HL-60/S4 (cell line): ENCODE measurements at regions not wholly inside any gene's neighbourhood (a gene's known extent, or its start where the extent isn't known, plus 50 kb on each side); places are given as distances from the start of the nearest gene placed in this dataset.

Experiments
- in situ Hi-C: fragments of 300-500 bp; cut with MboI; formaldehyde crosslinking; loops from 2 replicates; pipeline ENCODE4 v1.14.3; 2022; ENCODE audit warnings: low sequenced_read_pairs

DNA sequence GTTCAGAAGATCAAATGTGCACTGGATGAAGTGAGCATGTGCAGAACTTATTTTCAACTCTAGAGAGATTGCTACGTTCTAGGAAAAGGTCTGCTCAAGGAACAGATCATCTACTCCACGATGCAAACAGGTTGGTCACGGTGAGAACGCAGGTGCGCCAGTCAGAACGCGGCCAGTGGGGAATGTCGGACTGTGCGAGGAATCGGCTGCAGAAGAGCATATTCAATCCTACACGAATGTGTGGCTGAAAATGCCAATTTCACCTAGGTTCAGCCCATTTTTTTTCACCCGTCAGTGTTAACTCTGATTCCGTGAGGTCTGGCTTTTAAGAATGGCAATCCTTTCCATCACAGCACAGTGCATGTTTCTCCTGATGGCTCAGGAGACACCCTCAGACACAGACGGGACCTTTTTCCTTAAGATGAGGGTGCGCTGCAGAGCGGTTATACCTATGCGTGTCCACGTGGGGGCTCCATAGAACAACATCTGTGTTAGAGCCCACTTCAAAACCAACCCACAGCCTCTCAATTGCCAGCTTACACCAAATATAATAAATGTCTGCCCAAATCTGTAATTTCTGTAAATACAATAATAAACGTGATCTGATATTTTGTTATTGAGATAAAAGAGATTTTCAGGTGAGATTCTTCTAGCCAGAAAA, 250.4 kb downstream of the FOXA2 start:
- in situ Hi-C loops = loop anchor here (10.0 kb wide), 2 partner anchors 351 to 1011 kb away; no protein-coding TSS in a partner anchor

- in situ Hi-C loops = no loop called here
Observed at GRCh38 chr20:22324505-22324904, 259.9 kb downstream of the FOXA2 start.

DNA sequence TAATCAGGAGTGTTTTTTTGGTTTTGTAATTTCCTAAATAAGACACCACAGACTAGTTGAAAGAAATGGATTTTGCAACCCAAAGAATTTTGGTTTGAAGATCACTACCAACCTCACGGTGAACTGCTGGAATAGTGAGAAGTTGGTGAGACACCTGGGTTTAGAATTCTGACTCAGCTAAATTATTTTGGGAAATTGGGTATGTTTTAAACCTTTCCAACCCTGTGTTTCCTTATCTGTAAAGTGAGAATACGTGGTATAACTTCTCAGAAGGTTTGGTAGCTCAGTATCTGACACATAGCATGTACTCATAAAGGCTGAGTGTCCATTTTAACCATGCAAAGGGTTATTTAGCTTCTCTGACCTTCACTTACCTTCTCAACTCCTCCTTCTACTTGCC, 261.9 kb downstream of the FOXA2 start:
- in situ Hi-C loops = no loop called here

- in situ Hi-C loops = no loop called here
Observed at GRCh38 chr20:22321191-22321590, 263.2 kb downstream of the FOXA2 start.

DNA sequence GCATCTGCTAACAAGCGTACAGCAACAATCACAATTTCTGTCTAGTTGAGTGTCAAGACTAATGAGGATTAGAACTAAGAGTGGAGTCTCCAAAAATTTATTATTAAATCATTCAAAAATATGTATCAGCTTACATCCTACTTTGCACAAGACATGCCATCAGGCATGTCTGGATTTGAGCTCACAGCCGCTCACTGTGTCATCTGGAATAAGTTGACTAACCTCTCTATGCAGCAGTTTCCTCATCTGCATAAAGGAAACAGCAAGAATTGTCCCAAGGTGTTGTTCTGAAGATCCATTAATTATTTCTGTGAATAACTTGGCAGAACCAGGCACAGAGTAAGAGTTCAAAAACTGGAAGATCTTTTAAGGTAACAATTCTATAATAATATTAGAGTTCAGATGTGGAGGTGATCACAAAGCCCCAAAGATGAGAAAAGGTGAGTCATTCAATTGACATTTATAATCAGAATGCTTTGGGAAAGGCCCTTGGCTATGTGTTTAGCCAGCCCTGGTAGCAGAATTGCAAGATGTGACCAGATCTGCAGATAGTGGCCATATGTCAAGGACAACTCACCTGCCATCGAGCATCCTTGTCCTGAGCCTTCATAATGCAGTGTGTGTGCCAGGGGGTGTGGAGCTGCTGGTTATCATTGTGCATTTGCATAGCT, 264.0 kb downstream of the FOXA2 start:
- in situ Hi-C loops = no loop called here

DNA sequence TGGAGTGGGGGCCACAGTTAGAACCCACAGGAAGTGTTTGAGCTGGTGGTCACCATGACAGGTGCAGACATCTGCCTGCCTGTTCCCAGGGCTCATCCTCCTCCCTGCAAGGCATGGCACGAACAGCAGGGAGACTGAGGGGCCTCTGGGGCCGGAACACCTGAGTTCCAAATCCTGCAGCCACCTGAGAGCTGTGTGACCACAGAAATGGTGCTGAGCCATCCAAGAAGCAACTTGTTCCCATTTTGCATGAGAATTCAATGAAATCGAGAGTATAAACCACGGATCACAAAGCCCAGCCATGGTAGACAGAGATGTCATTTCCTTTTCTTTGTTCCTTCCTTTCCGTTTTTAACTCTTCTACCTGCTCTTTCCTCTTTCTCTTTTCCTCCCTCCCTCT, 268.6 kb downstream of the FOXA2 start:
- in situ Hi-C loops = no loop called here

GRCh38 chr20:22315073-22315472, 269.3 kb downstream of the FOXA2 start:
- in situ Hi-C loops = no loop called here

DNA sequence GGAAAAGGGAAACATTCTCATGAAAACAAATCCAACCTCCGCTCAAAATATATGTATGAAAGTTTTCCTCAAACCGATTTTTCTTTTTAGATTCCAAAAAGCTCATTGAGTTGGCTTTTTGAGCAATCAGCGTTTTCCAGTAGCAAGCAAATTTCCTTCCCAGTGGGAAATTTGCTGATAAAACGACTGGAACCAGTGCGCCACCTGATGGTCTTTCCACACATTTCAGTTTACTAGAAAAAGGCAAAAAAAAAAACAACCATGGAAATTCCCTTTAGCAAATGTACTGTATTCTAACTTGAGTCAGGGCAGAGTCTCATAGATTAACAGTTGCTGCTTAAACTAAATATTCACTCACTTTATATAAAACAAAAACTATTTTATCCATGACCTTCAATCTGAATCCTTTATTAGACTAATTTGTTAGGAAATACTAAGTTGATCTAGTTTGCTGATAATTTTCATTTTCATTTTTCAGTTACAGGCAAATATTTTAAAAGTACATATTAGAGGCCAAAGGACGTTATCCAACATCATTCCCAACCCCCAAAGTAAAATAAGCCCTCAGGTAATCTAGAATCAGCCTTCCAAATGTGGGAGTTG, 271.5 kb downstream of the FOXA2 start:
- in situ Hi-C loops = no loop called here

DNA sequence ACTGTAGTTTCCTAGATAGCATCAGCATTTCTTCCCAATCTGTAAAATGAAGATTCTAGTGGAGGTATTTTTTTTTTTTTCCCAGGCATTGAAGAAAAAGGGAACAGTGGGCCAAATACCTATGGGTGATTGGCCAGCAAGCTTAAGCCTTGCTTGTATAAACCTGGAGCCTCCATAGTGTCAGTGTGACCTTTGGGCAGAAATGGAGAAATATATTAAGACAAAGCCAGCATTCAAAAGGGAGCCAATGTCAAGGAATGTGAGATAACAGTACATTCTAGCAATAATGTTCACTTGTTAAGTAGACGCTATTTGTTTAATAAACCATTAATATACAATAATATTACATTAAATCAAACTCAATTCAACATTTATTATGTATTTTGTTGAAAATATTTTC, 275.4 kb downstream of the FOXA2 start:
- in situ Hi-C loops = no loop called here

GRCh38 chr20:22307409-22307808, 277.0 kb downstream of the FOXA2 start:
- in situ Hi-C loops = no loop called here

DNA sequence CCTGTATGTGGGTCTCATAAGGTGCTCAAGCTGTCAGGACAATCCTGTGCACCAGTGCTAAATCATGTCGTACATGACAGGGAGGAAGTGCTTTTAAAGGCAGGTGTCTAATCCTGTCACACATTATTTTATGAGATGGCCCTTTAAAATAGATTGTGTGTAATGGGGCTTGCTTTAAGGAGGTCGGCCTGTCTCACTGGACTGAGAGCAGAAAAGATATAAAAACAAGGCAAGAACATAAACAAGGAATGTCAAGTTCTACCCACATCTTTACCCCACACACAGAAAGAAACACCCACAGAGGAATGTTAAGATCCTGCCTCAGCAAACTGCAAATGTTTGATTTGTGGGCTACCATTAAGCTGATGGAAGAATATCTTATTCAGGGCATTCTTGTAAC, 279.0 kb downstream of the FOXA2 start:
- in situ Hi-C loops = no loop called here

DNA sequence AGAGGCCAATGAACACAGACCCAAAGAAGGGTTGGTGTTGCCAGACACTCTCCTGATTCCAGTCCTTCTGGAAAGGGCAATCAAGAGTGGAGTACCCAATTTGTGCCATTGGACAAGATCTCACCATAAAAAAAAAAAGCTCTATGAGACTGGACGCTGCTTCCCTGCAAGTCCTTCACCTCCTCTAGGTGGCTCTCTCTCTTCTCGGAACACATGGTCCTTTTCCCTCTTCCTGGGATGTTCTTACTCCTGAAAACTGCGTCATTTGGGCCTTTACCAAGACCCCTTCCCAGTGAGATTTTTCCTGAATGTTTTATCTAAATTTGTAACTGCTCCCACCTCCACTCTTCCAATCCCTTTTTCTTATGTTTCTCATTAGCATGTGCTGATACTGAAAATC, 280.8 kb downstream of the FOXA2 start:
- in situ Hi-C loops = no loop called here

- in situ Hi-C loops = no loop called here
Observed at GRCh38 chr20:22302039-22302438, 282.3 kb downstream of the FOXA2 start.

DNA sequence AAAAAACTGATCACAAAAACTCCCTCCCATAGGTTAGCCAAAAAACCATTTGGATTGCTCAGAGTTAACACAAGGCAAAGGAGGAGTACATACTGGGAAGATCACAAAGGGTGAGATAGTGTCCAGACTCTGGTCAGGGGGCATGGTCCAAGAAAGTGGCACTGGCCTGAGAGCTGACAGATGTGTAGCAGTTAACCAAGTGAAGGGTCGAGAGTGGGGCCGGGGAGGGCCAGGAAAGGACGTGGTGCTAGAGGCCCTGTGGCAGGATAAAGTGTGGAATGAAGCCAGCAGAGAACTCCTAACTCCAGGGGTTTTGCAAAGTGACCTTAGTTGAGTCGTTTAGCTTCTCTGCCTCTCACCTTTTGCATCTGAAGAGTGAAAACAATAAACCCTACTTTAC, 290.5 kb downstream of the FOXA2 start:
- in situ Hi-C loops = no loop called here

DNA sequence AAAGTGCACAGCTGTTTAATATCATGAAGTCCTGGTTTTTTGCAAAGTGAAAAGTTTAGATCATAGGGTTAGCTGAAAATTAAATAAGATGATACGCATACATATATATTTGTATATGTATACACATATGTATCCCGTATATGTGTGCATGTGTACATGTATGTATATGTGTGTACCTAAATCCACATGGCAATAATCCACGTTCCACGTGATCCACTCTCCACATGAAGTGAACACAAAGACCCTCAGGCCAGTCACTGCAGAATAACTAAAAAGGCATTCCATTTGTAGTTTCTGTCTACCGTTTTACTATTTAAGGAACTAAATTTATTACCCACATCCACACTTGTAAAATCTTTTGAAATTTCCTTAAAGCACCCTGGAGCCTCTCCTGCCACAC, 294.9 kb downstream of the FOXA2 start:
- in situ Hi-C loops = no loop called here

GRCh38 chr20:22288957-22289356, 295.4 kb downstream of the FOXA2 start:
- in situ Hi-C loops = no loop called here

DNA sequence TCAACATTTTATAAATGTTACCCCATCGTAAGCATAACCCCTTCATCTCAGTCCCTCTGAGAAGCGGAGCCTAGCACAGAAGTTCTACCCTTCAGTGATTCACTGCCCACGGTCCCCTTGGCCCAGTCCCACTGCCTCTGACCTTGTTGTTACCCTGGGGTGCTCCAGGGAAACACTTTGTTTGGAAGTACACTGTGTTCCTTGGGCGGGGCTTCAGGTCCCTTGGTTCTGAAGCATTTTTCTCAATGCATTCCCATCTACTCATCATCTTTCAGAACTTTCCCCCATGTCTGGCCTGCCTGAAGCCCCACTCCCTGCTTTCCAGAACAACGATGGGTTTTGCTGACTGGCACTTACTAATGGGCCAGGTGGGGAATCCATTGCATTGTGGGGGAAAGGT, 296.2 kb downstream of the FOXA2 start:
- in situ Hi-C loops = no loop called here

DNA sequence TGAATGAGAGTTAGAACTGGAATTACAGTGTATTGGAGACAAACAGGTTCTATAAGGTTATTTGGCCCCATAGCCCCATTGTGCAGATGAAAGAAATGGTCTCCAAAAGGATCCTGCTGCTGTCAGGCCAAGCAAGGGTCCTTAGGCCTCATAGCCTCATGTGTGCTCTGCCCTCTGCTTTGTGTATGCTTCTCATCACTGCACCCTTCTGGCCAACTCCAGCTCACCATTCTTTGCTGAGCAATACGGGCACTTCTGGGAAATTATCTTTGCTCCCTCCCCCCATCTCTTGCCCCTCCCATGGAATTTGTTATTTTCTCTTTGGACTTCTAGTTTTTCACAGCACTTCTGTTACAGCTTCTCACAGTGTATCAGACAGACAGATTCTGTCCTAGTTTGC, 298.8 kb downstream of the FOXA2 start:
- in situ Hi-C loops = no loop called here

DNA sequence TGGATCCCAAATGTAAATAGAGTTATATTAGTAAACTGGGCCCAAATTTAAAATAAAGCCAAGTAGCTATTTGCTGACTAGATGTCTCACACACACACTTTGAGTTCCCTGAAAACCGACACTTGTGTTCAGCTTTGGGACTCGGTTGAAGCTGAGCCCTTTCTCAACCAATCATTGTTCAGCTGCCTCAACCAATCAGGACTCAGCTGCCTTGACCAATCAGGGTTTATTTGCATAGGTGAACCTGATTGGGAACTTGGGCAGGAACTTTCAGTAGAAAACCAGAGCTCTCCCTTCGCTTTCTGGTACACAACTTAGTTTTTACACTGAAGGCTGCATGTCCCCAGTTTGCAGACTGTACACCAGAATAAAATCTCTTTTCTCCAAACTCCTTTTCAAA, 301.7 kb downstream of the FOXA2 start:
- in situ Hi-C loops = no loop called here

DNA sequence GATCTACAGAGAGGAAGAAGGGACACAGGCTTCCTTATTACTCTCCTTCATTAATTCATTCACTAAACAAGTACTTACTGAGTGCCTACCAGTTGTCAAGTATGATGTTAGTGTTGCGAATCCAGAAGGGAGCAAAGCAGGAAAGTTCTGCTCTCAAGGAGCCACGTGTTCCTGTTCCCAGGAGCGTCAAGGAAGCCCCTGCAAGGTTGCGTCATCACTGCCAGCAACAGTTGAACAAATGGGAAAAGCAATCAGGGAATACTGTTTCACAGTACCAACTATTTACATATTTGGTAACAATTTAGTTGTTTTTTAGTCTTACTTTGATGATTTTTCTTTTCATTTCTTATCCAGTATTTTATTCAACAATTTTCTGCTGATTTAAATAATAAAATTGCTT, 310.0 kb downstream of the FOXA2 start:
- in situ Hi-C loops = no loop called here

- in situ Hi-C loops = no loop called here
Observed at GRCh38 chr20:22268675-22269074, 315.7 kb downstream of the FOXA2 start.

DNA sequence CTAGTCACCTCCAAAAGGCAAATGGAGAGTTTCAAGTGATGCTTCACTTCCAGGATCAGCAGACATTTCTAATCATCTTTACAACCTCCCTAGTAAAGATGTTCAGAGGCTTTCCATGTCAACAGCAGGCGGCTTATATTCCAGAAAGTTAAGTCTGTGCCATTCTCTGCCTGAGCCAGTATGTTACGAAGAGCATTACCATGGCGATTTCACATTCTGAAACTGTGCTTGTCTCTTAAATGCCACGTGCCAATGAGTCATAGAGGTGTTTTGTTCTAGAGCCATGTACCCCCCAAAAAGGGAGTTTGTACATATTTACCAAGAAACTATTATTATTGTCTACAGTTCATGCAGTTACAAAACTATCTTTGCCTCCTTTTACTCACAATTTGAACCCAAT, 319.5 kb downstream of the FOXA2 start:
- in situ Hi-C loops = no loop called here
